Activated CD4-positive, alpha-beta T cell treated with anti-CD3 and anti-CD28 coated beads for 48 hours (primary cell): ENCODE measurements at regions not wholly inside any gene's neighbourhood (a gene's known extent, or its start where the extent isn't known, plus 50 kb on each side); places are given as distances from the start of the nearest gene placed in this dataset.
"Not testable (repeated sequence)": the region's sequence is repeated elsewhere in the genome, so short reads cannot be mapped to it uniquely, and the experiment has no call there.

Experiments used
- DNase-seq: peaks from one replicate; pipeline ENCODE4 v3.0.0-alpha.2; 2020

DNA sequence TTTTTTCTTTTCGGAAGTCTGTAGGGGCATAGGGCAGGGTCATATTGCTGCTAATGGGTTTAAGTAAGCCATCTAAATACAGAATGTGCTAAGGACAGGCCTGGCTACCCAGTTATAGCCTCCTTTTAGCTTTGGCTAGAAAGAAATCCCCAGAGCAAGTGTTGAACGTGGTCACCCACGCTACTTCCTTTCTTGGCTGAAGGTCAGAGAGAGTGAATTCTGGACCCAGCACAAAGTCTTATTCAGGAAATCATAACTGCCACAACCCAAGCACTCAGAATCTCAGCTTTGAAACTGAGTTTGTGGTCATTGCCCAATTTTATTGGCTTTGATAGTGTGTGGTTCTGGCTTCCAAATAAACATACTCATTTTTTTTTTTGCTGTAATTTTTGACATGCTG is 542.1 kb upstream of the ATP2B1 start:
- no peak for DNase-seq

GRCh38 chr12:90250042-90250441 is 541.4 kb upstream of the ATP2B1 start:
- DNase-seq: no peak

GRCh38 chr12:90246688-90247087 is 538.0 kb upstream of the ATP2B1 start:
- DNase-seq: no peak

DNA sequence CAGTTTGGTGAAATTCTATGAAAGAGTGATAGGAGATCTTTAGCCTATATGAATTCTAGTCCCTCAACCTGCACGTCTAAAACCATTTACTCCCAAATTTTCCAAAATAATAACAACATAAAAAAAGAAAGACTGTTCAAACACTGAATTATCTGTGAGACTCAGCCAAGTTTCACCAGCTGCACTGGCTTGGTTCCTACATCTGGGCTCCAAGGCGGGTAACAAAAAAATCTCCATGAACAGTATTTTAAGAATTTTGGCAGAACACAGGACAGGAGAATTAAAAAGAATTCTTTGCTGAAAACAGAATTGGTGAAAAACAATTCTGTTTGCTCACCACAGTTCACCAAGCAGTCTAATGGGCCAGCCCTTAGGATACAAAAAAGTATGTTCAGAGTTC is 536.8 kb upstream of the ATP2B1 start:
- no peak for DNase-seq

DNA sequence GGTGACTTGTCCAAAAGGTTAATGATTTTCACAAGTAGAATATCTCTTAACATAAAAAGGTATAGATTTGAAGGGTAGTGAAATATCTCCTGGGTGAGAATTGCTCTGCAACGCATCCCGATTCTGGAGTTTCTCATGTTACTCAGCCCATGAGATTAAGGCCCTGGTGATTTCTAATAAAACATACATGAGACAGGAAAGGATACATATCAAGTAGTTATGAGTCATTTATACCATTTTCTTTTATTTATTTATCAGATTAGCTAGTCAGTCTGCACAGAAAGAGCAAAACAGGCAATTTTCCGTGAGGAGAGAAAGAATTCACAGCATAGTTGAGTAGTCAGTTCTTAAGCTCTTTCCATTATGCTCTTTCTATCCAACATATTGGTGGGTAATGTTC is 535.6 kb upstream of the ATP2B1 start:
- DNase-seq: no peak

GRCh38 chr12:90243211-90243610 is 534.6 kb upstream of the ATP2B1 start:
- no peak for DNase-seq

DNA sequence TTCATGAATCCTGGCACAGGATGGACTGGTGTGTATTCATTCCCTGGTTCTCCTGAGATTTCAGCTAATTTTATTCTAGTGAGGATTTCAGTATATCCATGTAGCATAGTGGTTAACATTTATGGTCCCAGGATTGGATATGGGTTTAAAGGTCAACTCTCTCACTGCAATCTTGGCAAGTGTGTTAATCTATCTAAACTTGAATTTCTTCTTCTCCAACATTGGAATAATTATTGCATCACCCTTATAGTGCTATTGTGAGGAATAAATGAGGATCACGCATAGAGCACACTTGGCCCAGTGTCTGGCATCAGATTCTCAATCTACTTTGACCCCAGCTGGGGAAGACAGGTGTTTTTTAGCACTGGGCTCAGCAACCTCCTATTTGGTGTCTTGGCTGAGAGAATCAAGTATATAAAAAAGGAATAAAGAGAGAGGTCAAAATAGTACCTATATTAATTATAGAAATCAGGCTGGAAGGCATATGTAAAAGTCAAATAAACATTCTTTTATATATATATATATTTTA is 531.2 kb upstream of the ATP2B1 start:
- no peak for DNase-seq

GRCh38 chr12:90238663-90239271 is 530.1 kb upstream of the ATP2B1 start:
- no peak for DNase-seq

- DNase-seq: no peak
Measured at GRCh38 chr12:90237841-90238240, 529.2 kb upstream of the ATP2B1 start.

- no peak for DNase-seq
Measured at GRCh38 chr12:90235642-90236041, 527.0 kb upstream of the ATP2B1 start.

- no peak for DNase-seq
Measured at GRCh38 chr12:90234472-90234871, 525.8 kb upstream of the ATP2B1 start.

DNA sequence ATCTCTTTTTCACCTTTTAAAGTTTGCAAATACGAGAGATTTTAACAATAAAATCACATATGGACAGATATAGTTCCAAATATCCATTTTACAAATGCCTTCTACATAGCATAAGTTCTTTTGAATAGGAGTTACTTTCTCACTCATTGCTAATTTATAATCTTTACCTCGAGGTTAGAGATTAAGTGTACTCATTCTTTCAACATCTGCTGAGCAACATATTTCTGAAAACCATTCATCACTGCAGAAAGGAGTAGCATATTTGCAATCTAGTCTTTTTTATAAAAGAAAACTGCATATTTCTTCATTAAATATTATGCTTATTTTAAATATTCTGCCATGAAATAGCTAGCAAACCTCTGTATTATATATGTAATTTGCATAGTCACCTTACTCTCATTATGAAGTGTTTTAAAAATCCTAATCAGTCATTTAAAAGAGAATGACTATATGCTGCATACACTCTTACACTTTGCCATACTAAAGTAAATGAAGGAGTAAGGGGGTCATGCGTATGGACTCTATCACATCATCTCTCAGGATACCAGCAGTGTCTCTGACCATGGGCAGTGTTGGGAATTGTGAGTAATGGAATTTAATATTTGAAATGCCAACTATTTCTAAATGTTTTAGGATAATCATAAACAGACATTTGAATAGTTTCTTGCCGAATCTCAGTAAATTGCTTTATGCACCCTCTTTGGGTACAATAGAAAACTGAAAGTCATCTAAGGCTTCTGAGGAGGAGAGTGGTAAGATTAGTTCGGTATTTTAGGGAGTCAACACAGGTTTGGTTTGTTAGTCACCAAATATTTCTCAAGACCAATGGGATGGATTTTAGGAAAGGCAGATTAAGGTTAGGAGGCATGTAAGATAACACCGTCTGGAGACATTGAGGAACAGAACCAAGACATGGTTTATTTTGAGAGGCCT is 524.8 kb upstream of the ATP2B1 start:
- no peak for DNase-seq

GRCh38 chr12:90229407-90230170 is 521.0 kb upstream of the ATP2B1 start:
- DNase-seq: no peak

GRCh38 chr12:90226211-90226610 is 517.6 kb upstream of the ATP2B1 start:
- DNase-seq: no peak

DNA sequence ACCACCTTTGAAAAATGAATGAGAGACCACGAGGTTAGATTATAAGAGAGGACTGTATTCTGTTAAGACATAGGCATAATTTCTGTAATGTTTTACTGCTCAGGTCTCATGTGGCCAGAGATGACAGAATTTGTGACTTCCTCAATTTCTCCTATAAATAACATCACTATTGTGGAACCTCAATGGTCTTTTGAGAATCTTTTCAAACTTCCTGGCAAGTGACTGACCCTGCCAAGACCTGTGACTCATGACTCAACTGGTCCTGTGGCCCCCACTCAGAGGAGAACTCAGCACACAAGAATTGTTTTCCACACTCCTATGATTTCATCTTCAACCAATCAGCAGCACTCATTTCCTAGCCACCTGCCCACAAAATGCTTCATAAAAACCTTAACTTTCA is 508.2 kb upstream of the ATP2B1 start:
- DNase-seq: no peak

DNA sequence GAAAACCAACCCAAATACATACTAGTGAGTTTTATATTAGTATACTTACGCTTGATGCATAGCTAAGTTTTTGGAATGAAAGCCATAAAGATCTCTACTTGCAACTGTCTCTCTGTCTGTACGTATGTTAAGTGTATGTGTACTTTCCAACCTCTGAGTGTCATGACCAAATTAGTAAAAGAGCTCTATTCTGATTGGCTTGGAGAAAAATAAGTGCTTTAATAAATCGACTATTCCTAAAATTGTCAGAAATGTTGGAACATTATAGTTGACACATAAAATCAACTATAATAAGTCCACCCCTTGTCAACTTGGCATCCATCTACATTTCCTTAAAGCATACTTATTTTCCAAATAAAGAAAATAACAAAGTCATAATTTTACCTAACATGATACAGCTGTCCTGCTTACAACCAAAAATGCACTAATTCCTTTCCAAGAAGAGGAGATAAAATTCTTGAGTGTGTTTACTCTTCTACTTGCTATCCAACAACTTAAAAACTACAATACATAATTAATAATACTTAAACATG is 507.4 kb upstream of the ATP2B1 start:
- no peak for DNase-seq

- no peak for DNase-seq
Measured at GRCh38 chr12:90211017-90211416, 502.4 kb upstream of the ATP2B1 start.

GRCh38 chr12:90209029-90209428 is 500.4 kb upstream of the ATP2B1 start:
- no peak for DNase-seq

- not testable (repeated sequence) for DNase-seq
Measured at GRCh38 chr12:90208379-90208778, 499.7 kb upstream of the ATP2B1 start.

DNA sequence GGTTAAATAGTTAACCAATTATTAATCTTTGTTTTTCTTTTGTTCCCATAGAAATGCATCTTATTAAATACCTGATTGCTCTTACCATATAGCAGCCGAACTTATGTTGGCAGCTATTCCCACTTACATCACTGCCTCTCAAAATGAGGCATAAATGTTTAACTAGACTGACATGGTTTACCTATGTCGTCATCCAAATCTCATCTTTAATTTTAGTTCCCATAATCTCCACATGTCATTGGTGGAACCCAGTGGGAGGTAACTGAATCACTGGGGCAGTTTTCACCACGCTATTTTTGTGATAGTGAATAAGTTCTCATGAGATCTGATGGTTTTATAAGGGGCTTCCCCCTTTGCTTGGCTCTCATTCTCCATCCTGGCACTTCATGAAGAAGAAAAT is 499.2 kb upstream of the ATP2B1 start:
- no peak for DNase-seq

GRCh38 chr12:90205165-90205564 is 496.5 kb upstream of the ATP2B1 start:
- DNase-seq: no peak

- DNase-seq: no peak
Measured at GRCh38 chr12:90203556-90203955, 494.9 kb upstream of the ATP2B1 start.

GRCh38 chr12:90199006-90199405 is 490.4 kb upstream of the ATP2B1 start:
- DNase-seq: no peak
